HepG2 (cell line): ENCODE measurements at regions not wholly inside any gene's neighbourhood (a gene's known extent, or its start where the extent isn't known, plus 50 kb on each side); places are given as distances from the start of the nearest gene placed in this dataset.
A peak's percentile ranks its signal among the peaks of the same experiment; 100 is the strongest.

ENCODE experiments used
- ATAC-seq: fragments of 200-7000 bp; cut with Tn5 transposase; 3 replicates; pipeline ENCODE4 v1.9.1; 2020; ENCODE audit warnings: mild to moderate bottlenecking, moderate library complexity
- BruUV-seq: library from RNA; stranded (reverse); fragments of 400-500 nt; replicated peaks from 2 replicates; lab custom pipeline; 2021; lab: Mats Ljungman, UMichigan
- CTCF ChIA-PET: fragments of 300-600 bp; formaldehyde crosslinking; extraction: SDS; loops from one replicate; lab custom pipeline; 2021; ENCODE audit warnings: low total read pairs, inconsistent platforms, low intra/inter-chr PET ratio; lab: Yijun Ruan, JAX
- POLR2A ChIA-PET: fragments of 350-600 bp; sonication (Branson Sonifier 250); formaldehyde crosslinking; loops from one replicate; lab custom pipeline; 2020; ENCODE audit warnings: antibody characterized with exemption, inconsistent platforms; lab: Yijun Ruan, JAX
- DNase-seq: peaks from one replicate; pipeline ENCODE4 v3.0.0-alpha.2; 2015; ENCODE audit warnings: low spot score
- FAIRE-seq: peaks from 3 replicates; lab custom pipeline; 2011; peaks lifted over from hg19 to GRCh38; lab: Jason Lieb, UNC
- H2AFZ ChIP-seq: one replicate; pipeline ENCODE4 v1.6.1; 2011; ENCODE audit warnings: low read length, inconsistent platforms
- H3K27ac ChIP-seq: fragments of 300-600 bp; 3 replicates; pipeline ENCODE4 v1.8.0; 2011; ENCODE audit warnings: mixed run types, mild to moderate bottlenecking, mixed read lengths, low read length, inconsistent platforms; ENCODE audit not compliant: insufficient read depth; ENCODE audit errors: extremely low read length
- H3K27me3 ChIP-seq, 2 experiments: fragments of 200-600 bp in 1 of 2; 2 replicates in 1 of 2; 3 replicates in 1 of 2; pipeline versions ENCODE4 v1.6.0 to v1.8.0; 2011; ENCODE audit warnings: low read length in 2 of 2, mild to moderate bottlenecking in 2 of 2, moderate library complexity in 2 of 2, inconsistent platforms in 1 of 2; ENCODE audit not compliant: insufficient read depth in 2 of 2, control insufficient read depth in 1 of 2
- H3K36me3 ChIP-seq, 2 experiments: fragments of 200-600 bp in 1 of 2; replicated peaks in 1 of 2; 2 replicates in 1 of 2; 3 replicates in 1 of 2; pipeline versions ENCODE4 v1.5.1 to v1.8.0; 2011; ENCODE audit warnings: low read length in 2 of 2, inconsistent platforms in 1 of 2; ENCODE audit not compliant: insufficient read depth in 2 of 2, control insufficient read depth in 1 of 2
- H3K4me1 ChIP-seq: 2 replicates; pipeline ENCODE4 v1.5.1; 2012; ENCODE audit warnings: low read length, inconsistent platforms; ENCODE audit not compliant: insufficient read depth
- H3K4me2 ChIP-seq: 2 replicates; pipeline ENCODE4 v1.6.0; 2011; ENCODE audit warnings: low read depth, low read length, inconsistent platforms
- H3K4me3 ChIP-seq, 3 experiments: fragments of 200-600 bp in 1 of 3; sonication (generic), shearing (Covaris generic) in 1 of 3; replicated peaks in 1 of 3; 2 replicates each; pipeline ENCODE4 v1.5.1; 2011 to 2016; ENCODE audit warnings: low read length in 3 of 3, inconsistent platforms in 2 of 3, low read depth in 2 of 3, mild to moderate bottlenecking in 2 of 3, control low read depth in 1 of 3, mixed read lengths in 1 of 3; ENCODE audit not compliant: insufficient read depth in 1 of 3
- H3K79me2 ChIP-seq: one replicate; pipeline ENCODE4 v1.6.1; 2011; ENCODE audit warnings: low read length, inconsistent platforms; ENCODE audit not compliant: insufficient read depth
- H3K9ac ChIP-seq: 2 replicates; pipeline ENCODE4 v1.6.0; 2011; ENCODE audit warnings: mild to moderate bottlenecking, low read depth, low read length, inconsistent platforms; ENCODE audit not compliant: insufficient read depth
- H3K9me3 ChIP-seq: 2 replicates; pipeline ENCODE4 v1.5.1; 2012; ENCODE audit warnings: mild to moderate bottlenecking, low read length
- H4K20me1 ChIP-seq: 2 replicates; pipeline ENCODE4 v1.6.0; 2011; ENCODE audit warnings: inconsistent platforms, mild to moderate bottlenecking, low read length, moderate library complexity; ENCODE audit not compliant: insufficient read depth
- AKAP8 ChIP-seq: sonication (generic); formaldehyde crosslinking; IDR thresholded peaks from 2 replicates; pipeline ENCODE4 v1.5.1; 2020; ENCODE audit warnings: mild to moderate bottlenecking, missing genetic modification reagents
- ZNF280B ChIP-seq: sonication (generic); formaldehyde crosslinking; IDR thresholded peaks from 2 replicates; pipeline ENCODE4 v1.5.0; 2020; ENCODE audit warnings: missing genetic modification reagents, mild to moderate bottlenecking, borderline replicate concordance
- WGBS: methylation state at CpG from one replicate; pipeline ENCODE4 v1.1.6; 2017; ENCODE audit warnings: low lambda C conversion rate; 5-methylcytosine and 5-hydroxymethylcytosine counted together
- in situ Hi-C: cut with HindIII; loops from 2 replicates; pipeline ENCODE4 v1.10.0; 2017; ENCODE audit warnings: low pct_unique_long_range_greater_than_20kb; ENCODE audit not compliant: extremely low pct_ligation_motif_present
- intact Hi-C: fragments of 100-400 bp; cut with micrococcal nuclease; formaldehyde crosslinking; loops from one replicate; pipeline ENCODE4 v1.10.0; 2022; ENCODE audit not compliant: unreplicated experiment
- TF ChIP-seq, protein P1 (sequence below): sonication (generic); formaldehyde crosslinking; IDR thresholded peaks from 2 replicates; pipeline ENCODE4 v1.4.0; 2020; ENCODE audit warnings: missing genetic modification reagents

- ChIA-PET CTCF (no interaction called here), POLR2A (interaction anchor here (1.0 to 1.9 kb wide), 2 partner anchors 52 to 277 kb away, joined by 3 to 8 read pairs; partner anchors contain the start of genes CCDC59, METTL25 and TMTC2)
- Histone ChIP-seq H3K79me2 (no peaks in the 10 kb centered on the region), H3K27me3 (no peaks in the 10 kb centered on the region), H2AFZ (peak overlapping the region; percentile 78), H3K4me2 (peak overlapping the region; percentile 60), H3K9me3 (no peaks in the 10 kb centered on the region), H3K27ac (no peak overlapping the region), H4K20me1 (no peaks in the 10 kb centered on the region), H3K4me1 (peaks cover 15% of the 10 kb centered on the region), H3K4me3 (peak overlapping the region in 1 of 3 experiments; percentile 52; a peak in 2 of 6 replicates), H3K36me3 (no peaks in the 10 kb centered on the region), H3K9ac (no peak overlapping the region)
- TF ChIP-seq ZNF280B (CRISPR knock-in tag) (no peak), AKAP8 (no peak)
- TF ChIP-seq, protein P1, sequence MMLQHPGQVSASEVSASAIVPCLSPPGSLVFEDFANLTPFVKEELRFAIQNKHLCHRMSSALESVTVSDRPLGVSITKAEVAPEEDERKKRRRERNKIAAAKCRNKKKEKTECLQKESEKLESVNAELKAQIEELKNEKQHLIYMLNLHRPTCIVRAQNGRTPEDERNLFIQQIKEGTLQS: no peak
- ATAC-seq: peak; percentile 72
- no peak for DNase-seq
- FAIRE-seq: no peak
- intact Hi-C loops (no loop called here), in situ Hi-C loops (no loop called here)
- 58% methylated on average over 8 of the region's 9 CpGs for WGBS
- no TSS peak for BruUV-seq
Observed at GRCh38 chr12:82635263-82635662, 51.4 kb upstream of the TMTC2 start.
